ENCODE measurements at regions not wholly inside any gene's neighbourhood (a gene's known extent, or its start where the extent isn't known, plus 50 kb on each side); places are given as distances from the start of the nearest gene placed in this dataset.

- no peaks in the 10 kb centered on the region for H3K36me3 Mint-ChIP-seq (ENCODE audit: low read depth)
- intact Hi-C loops (cut with micrococcal nuclease), result loop anchor here (10.0 kb wide), 1 partner anchor 63 kb away; no protein-coding TSS in a partner anchor
- H3K27ac Mint-ChIP-seq, result no peak overlapping the region
- no peaks in the 10 kb centered on the region for H3K9me3 Mint-ChIP-seq
- peaks cover 33% of the 10 kb centered on the region for H3K4me1 Mint-ChIP-seq (ENCODE audit: low read depth)
- peaks cover 42% of the 10 kb centered on the region for H3K27me3 Mint-ChIP-seq
- H3K4me3 Mint-ChIP-seq, result no peak overlapping the region
These were observed 230.3 kb upstream of the TLE3 start for GRCh38 chr15:70327856-70328678.

- no peak overlapping the region for H3K27ac Mint-ChIP-seq
- H3K4me1 Mint-ChIP-seq (ENCODE audit: low read depth), result peaks cover 40% of the 10 kb centered on the region
- H3K27me3 Mint-ChIP-seq, result peaks cover 43% of the 10 kb centered on the region
- intact Hi-C loops (cut with micrococcal nuclease), result loop anchor here (10.0 kb wide), 1 partner anchor 63 kb away; no protein-coding TSS in a partner anchor
- H3K9me3 Mint-ChIP-seq, result no peaks in the 10 kb centered on the region
- no peaks in the 10 kb centered on the region for H3K36me3 Mint-ChIP-seq (ENCODE audit: low read depth)
- H3K4me3 Mint-ChIP-seq, result no peak overlapping the region
These were observed 229.7 kb upstream of the TLE3 start for GRCh38 chr15:70327328-70327855.

- no peak overlapping the region for H3K4me3 Mint-ChIP-seq
- no peaks in the 10 kb centered on the region for H3K9me3 Mint-ChIP-seq
- no peak overlapping the region for H3K27ac Mint-ChIP-seq
- H3K27me3 Mint-ChIP-seq, result peaks cover 37% of the 10 kb centered on the region
- H3K4me1 Mint-ChIP-seq (ENCODE audit: low read depth), result peaks cover 70% of the 10 kb centered on the region
- no peaks in the 10 kb centered on the region for H3K36me3 Mint-ChIP-seq (ENCODE audit: low read depth)
- intact Hi-C loops (cut with micrococcal nuclease), result loop anchor here (10.0 kb wide), 1 partner anchor 59 kb away; no protein-coding TSS in a partner anchor
These were observed 226.6 kb upstream of the TLE3 start for GRCh38 chr15:70324001-70324974.

GRCh38 chr15:70323111-70323851 lies 225.6 kb upstream of the TLE3 start:
- H3K36me3 Mint-ChIP-seq (ENCODE audit: low read depth), result no peaks in the 10 kb centered on the region

GRCh38 chr15:70322051-70322668 lies 224.4 kb upstream of the TLE3 start:
- H3K27me3 Mint-ChIP-seq, result peaks cover 36% of the 10 kb centered on the region
- no peaks in the 10 kb centered on the region for H3K36me3 Mint-ChIP-seq (ENCODE audit: low read depth)
- H3K4me1 Mint-ChIP-seq (ENCODE audit: low read depth), result peaks cover 59% of the 10 kb centered on the region
- no peak overlapping the region for H3K4me3 Mint-ChIP-seq
- H3K27ac Mint-ChIP-seq, result peak overlapping the region; percentile 65
- H3K9me3 Mint-ChIP-seq, result no peaks in the 10 kb centered on the region
- intact Hi-C loops (cut with micrococcal nuclease), result loop anchor here (10.0 kb wide), 1 partner anchor 57 kb away; no protein-coding TSS in a partner anchor

More at GRCh38 chr15:70323111-70323851, 225.6 kb upstream of the TLE3 start:
- Mint-ChIP-seq H3K4me1 (ENCODE audit: low read depth) (peaks cover 70% of the 10 kb centered on the region), H3K4me3 (no peak overlapping the region), H3K27ac (peak overlapping the region; percentile 65), H3K9me3 (no peaks in the 10 kb centered on the region), H3K27me3 (peaks cover 37% of the 10 kb centered on the region)
- intact Hi-C loops (cut with micrococcal nuclease), result loop anchor here (10.0 kb wide), 1 partner anchor 58 kb away; no protein-coding TSS in a partner anchor

GRCh38 chr15:70321172-70321819 lies 223.6 kb upstream of the TLE3 start:
- Mint-ChIP-seq H3K4me1 (ENCODE audit: low read depth) (peaks cover 57% of the 10 kb centered on the region), H3K27ac (peak overlapping the region; percentile 65), H3K36me3 (ENCODE audit: low read depth) (no peaks in the 10 kb centered on the region), H3K9me3 (no peaks in the 10 kb centered on the region), H3K27me3 (peaks cover 33% of the 10 kb centered on the region), H3K4me3 (no peak overlapping the region)
- intact Hi-C loops (cut with micrococcal nuclease), result loop anchor here (10.0 kb wide), 1 partner anchor 56 kb away; no protein-coding TSS in a partner anchor

GRCh38 chr15:70320482-70320881 lies 222.8 kb upstream of the TLE3 start:
- peaks cover 61% of the 10 kb centered on the region for H3K4me1 Mint-ChIP-seq (ENCODE audit: low read depth)
- no peaks in the 10 kb centered on the region for H3K36me3 Mint-ChIP-seq (ENCODE audit: low read depth)
- H3K4me3 Mint-ChIP-seq, result no peak overlapping the region
- H3K27ac Mint-ChIP-seq, result no peak overlapping the region
- intact Hi-C loops (cut with micrococcal nuclease), result loop anchor here (10.0 kb wide), 1 partner anchor 56 kb away; no protein-coding TSS in a partner anchor
- H3K27me3 Mint-ChIP-seq, result peaks cover 33% of the 10 kb centered on the region
- no peaks in the 10 kb centered on the region for H3K9me3 Mint-ChIP-seq

- no peak overlapping the region for H3K27ac Mint-ChIP-seq
- H3K4me1 Mint-ChIP-seq (ENCODE audit: low read depth), result peaks cover 61% of the 10 kb centered on the region
- H3K36me3 Mint-ChIP-seq (ENCODE audit: low read depth), result no peaks in the 10 kb centered on the region
- intact Hi-C loops (cut with micrococcal nuclease), result loop anchor here (10.0 kb wide), 1 partner anchor 55 kb away; no protein-coding TSS in a partner anchor
- H3K9me3 Mint-ChIP-seq, result no peaks in the 10 kb centered on the region
- H3K27me3 Mint-ChIP-seq, result peaks cover 32% of the 10 kb centered on the region
- no peak overlapping the region for H3K4me3 Mint-ChIP-seq
These were observed 222.4 kb upstream of the TLE3 start for GRCh38 chr15:70320077-70320476.

GRCh38 chr15:70319466-70319865 lies 221.7 kb upstream of the TLE3 start:
- no peak overlapping the region for H3K4me3 Mint-ChIP-seq
- H3K27me3 Mint-ChIP-seq, result peaks cover 31% of the 10 kb centered on the region
- peak overlapping the region; percentile 18 for H3K27ac Mint-ChIP-seq
- H3K4me1 Mint-ChIP-seq (ENCODE audit: low read depth), result peaks cover 61% of the 10 kb centered on the region
- H3K9me3 Mint-ChIP-seq, result no peaks in the 10 kb centered on the region
- H3K36me3 Mint-ChIP-seq (ENCODE audit: low read depth), result no peaks in the 10 kb centered on the region
- intact Hi-C loops (cut with micrococcal nuclease), result no loop called here

- intact Hi-C loops (cut with micrococcal nuclease), result no loop called here
- Mint-ChIP-seq H3K27me3 (peaks cover 31% of the 10 kb centered on the region), H3K36me3 (ENCODE audit: low read depth) (no peaks in the 10 kb centered on the region), H3K9me3 (no peaks in the 10 kb centered on the region), H3K27ac (peak overlapping the region; percentile 10), H3K4me3 (no peak overlapping the region), H3K4me1 (ENCODE audit: low read depth) (peaks cover 61% of the 10 kb centered on the region)
These were observed 221.1 kb upstream of the TLE3 start for GRCh38 chr15:70318594-70319465.

- Mint-ChIP-seq H3K4me1 (ENCODE audit: low read depth) (peaks cover 34% of the 10 kb centered on the region), H3K4me3 (no peak overlapping the region), H3K27ac (no peak overlapping the region), H3K9me3 (no peaks in the 10 kb centered on the region), H3K36me3 (ENCODE audit: low read depth) (no peaks in the 10 kb centered on the region), H3K27me3 (peaks cover 29% of the 10 kb centered on the region)
- intact Hi-C loops (cut with micrococcal nuclease), result no loop called here
These were observed 218.4 kb upstream of the TLE3 start for GRCh38 chr15:70316059-70316600.

Data from dendritic cell treated with granulocyte-macrophage colony-stimulating factor and Interleukin-4, amounts not matched to agents 40 ng/mL and 50 ng/mL, for 4 days (primary cell).